Heart left ventricle (tissue), 16 donors: ENCODE measurements at regions not wholly inside any gene's neighbourhood (a gene's known extent, or its start where the extent isn't known, plus 50 kb on each side); places are given as distances from the start of the nearest gene placed in this dataset.

Experiments used
- ATAC-seq, 4 donors: fragments of 200-7000 bp; cut with Tn5 transposase; one replicate each; pipeline ENCODE4 v1.9.1; 2020 to 2022; ENCODE audit warnings: moderate library complexity in 4 of 4, mild to moderate bottlenecking in 3 of 4, moderate number of reproducible peaks in 1 of 4
- DNase-seq, 5 donors: peaks; one replicate each; pipeline ENCODE4 v3.0.0-alpha.2; 2020
- H3K27ac ChIP-seq, 12 donors: fragments of 200-600 bp; sonication (generic) in 4 of 12; one replicate each; pipeline versions ENCODE4 v1.5.0 to v1.8.0; 2016 to 2022; ENCODE audit warnings: mild to moderate bottlenecking in 2 of 12
- H3K27me3 ChIP-seq, 9 donors: fragments of 200-600 bp; sonication (generic) in 2 of 9; one replicate each; pipeline versions ENCODE4 v1.5.1 to v1.8.0; 2016 to 2022; ENCODE audit warnings: mild to moderate bottlenecking in 3 of 9
- H3K36me3 ChIP-seq, 9 donors: fragments of 200-600 bp; sonication (generic) in 2 of 9; one replicate each; pipeline versions ENCODE4 v1.5.0 to v1.8.0; 2018 to 2022; ENCODE audit warnings: mild to moderate bottlenecking in 2 of 9
- H3K4me1 ChIP-seq, 12 donors: fragments of 200-600 bp; sonication (generic) in 4 of 12; one replicate each; pipeline versions ENCODE4 v1.5.0 to v1.8.0; 2016 to 2022; ENCODE audit warnings: mild to moderate bottlenecking in 3 of 12
- H3K4me3 ChIP-seq, 12 donors: fragments of 200-600 bp; sonication (generic) in 4 of 12; one replicate each; pipeline versions ENCODE4 v1.5.0 to v1.8.0; 2017 to 2022; ENCODE audit warnings: mild to moderate bottlenecking in 9 of 12, moderate library complexity in 4 of 12
- H3K9me3 ChIP-seq, 12 donors: fragments of 200-600 bp; sonication (generic) in 4 of 12; one replicate each; pipeline versions ENCODE4 v1.5.0 to v1.8.0; 2016 to 2022; ENCODE audit warnings: mild to moderate bottlenecking in 1 of 12
- CTCF ChIP-seq, 12 donors: fragments of 200-600 bp; sonication (generic) in 4 of 12; IDR thresholded peaks; one replicate each; pipeline versions ENCODE4 v1.5.0 to v1.8.0; 2018 to 2022; ENCODE audit warnings: antibody characterized with exemption in 12 of 12, mild to moderate bottlenecking in 5 of 12
- POLR2A ChIP-seq, 2 donors: fragments of 450-650 bp; IDR thresholded peaks; one replicate each; pipeline ENCODE4 v1.6.1; 2017; ENCODE audit warnings: antibody characterized with exemption in 2 of 2, mild to moderate bottlenecking in 2 of 2, moderate library complexity in 2 of 2
- WGBS, 4 donors: extraction: QIAGEN DNeasy Blood & Tissue Kit in 2 of 4; methylation state at CpG; one replicate each; pipeline versions ENCODE4 v1.1.5 to v1.1.7; 2013 to 2018; 5-methylcytosine and 5-hydroxymethylcytosine counted together
- intact Hi-C, 10 donors: fragments of 100-400 bp; cut with DNase I; formaldehyde crosslinking; loops; one replicate each; pipeline versions ENCODE4 v1.11.1 to v1.14.2; 2022
- donor health status: ischemic (EF 13 %, LVEDD 7.1; RV severe dilation, severe dysfunction).
- donor health status: healthy with polysubstance abuse.
- donor health status: DM: no; HTN: yes; CAD: no.
- donor health status: DM: no; HTN: no; CAD: no.
- donor health status: ischemic (EF 25% LVEDD 6.9; RV normal size, moderate dysfunction).
- donor health status: ischemic (EF 25% LVEDD 5.7; RV mildly dilated, moderate dysfunction).
- donor health status: healthy.
- donor health status: DM: yes; HTN: yes; CAD: no.
- donor health status: ischemic (EF 35%, LVEDD 5.7; RV mildly dilated, moderate dysfunction).
- donor health status: nonischemic (EF 11% LVEDD 7.7; RV severe dilation, severe dysfunction).
- donor health status: DM: yes; HTN: yes; CAD: no.
- donor health status: PGD.
- donor health status: ischemic (EF 29% LVEDD 5.4; RV normal size, mild dysfunction).
- donor health status: nonischemic (EF 23%, LVEDD 6.1; RV moderate dilation, normal function).

DNA sequence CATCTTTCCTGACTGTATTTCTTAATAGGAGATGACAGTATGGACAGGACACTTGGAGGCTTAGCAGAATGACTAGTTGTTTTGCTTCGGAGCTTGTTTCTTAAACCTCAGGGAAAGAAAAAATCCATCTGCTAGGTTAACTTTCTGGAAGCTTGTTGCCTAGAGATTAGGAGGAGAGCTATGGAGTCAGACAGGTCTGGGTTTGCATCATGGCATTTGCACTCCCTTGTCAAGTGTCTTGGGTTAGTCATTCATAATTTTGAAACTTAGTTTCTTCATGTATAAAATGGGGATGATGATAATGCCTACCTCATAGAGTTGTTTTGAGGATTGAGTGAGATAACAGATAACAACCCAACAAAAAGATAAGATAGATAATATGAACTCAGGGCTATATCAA, 231.5 kb downstream of the STK31 start:
- peaks cover 0 to 18% (median 6%) of the 10 kb centered on the region in 12 donors for H3K9me3 ChIP-seq
- intact Hi-C loops = no loop called here
- H3K4me3 ChIP-seq = no peak overlapping the region
- no peaks in the 10 kb centered on the region for H3K4me1 ChIP-seq
- H3K27me3 ChIP-seq = peaks cover 0 to 8% (median 0%) of the 10 kb centered on the region in 9 donors
- WGBS, 4 donors = 70 to 88% (median 85%) methylated on average over 1 of the region's 1 CpG
- TF ChIP-seq POLR2A (IDR thresholded peaks at IDR 0.05) = no peak
- no peak for TF ChIP-seq CTCF (IDR thresholded peaks at IDR 0.05)
- no peaks in the 10 kb centered on the region for H3K36me3 ChIP-seq
- no peak overlapping the region for H3K27ac ChIP-seq
- DNase-seq (no peak), ATAC-seq (no peak)

DNA sequence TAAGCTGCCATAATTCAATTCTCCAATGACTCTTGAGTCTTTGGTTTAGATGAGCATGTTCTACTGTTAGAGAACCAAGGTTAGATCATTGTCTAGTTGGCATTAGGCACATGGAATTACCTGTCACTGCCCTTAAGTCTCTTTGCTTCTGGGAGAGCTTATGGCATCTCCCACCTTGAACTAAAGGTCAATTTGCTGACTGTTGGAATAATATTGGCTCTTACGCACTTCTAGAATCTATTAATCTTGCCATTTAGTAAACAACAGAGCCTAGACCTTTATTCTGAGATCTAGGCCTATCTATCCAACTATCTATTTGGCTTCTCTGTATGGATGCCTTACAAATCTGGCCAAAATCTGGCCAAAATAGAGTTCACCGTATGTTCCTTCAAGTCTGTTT, 232.0 kb downstream of the STK31 start:
- ATAC-seq (no peak), DNase-seq (no peak)
- Histone ChIP-seq H3K4me3 (no peak overlapping the region), H3K36me3 (no peaks in the 10 kb centered on the region), H3K4me1 (no peaks in the 10 kb centered on the region), H3K9me3 (peaks cover 0 to 22% (median 7%) of the 10 kb centered on the region in 12 donors), H3K27ac (no peak overlapping the region), H3K27me3 (peaks cover 0 to 8% (median 0%) of the 10 kb centered on the region in 9 donors)
- TF ChIP-seq POLR2A (IDR thresholded peaks at IDR 0.05) (no peak), CTCF (IDR thresholded peaks at IDR 0.05) (no peak)
- intact Hi-C loops = no loop called here
- WGBS, 4 donors = 93 to 95% (median 93%) methylated on average over 2 of the region's 2 CpGs

DNA sequence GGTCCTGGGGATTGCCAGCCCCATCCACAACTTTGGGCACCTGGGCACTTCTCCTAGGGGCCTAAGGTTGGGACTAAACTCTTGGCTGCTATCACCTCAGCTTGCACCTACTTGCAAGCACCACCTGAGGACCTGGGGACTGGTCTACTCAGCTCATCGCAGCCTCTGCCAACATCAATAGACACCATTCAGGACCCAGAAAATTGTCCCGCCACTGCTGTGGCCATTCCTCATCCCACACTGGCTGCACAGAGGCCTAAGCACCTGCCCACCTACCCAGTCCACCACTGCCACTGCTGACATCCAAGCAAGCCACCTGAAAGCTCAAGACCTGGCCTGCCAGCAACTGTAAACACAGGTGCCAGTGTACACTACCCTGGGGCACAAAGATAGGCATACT, 234.1 kb downstream of the STK31 start:
- Histone ChIP-seq H3K27ac (no peak overlapping the region), H3K36me3 (no peaks in the 10 kb centered on the region), H3K4me1 (no peaks in the 10 kb centered on the region), H3K4me3 (no peak overlapping the region), H3K27me3 (peaks cover 0 to 8% (median 0%) of the 10 kb centered on the region in 9 donors), H3K9me3 (peaks cover 0 to 25% (median 7%) of the 10 kb centered on the region in 12 donors)
- ATAC-seq = no peak
- 90 to 100% (median 92%) methylated on average over 2 of the region's 2 CpGs for WGBS, 4 donors
- intact Hi-C loops = no loop called here
- TF ChIP-seq POLR2A (IDR thresholded peaks at IDR 0.05) (no peak), CTCF (IDR thresholded peaks at IDR 0.05) (no peak)
- no peak for DNase-seq

GRCh38 chr7:23945472-23945871, 235.5 kb downstream of the STK31 start:
- no peaks in the 10 kb centered on the region for H3K4me1 ChIP-seq
- no peak overlapping the region for H3K4me3 ChIP-seq
- intact Hi-C loops = no loop called here
- H3K36me3 ChIP-seq = no peaks in the 10 kb centered on the region
- DNase-seq = no peak
- H3K27ac ChIP-seq = no peak overlapping the region
- H3K9me3 ChIP-seq = peaks cover 0 to 25% (median 7%) of the 10 kb centered on the region in 12 donors
- TF ChIP-seq POLR2A (IDR thresholded peaks at IDR 0.05) = no peak
- no peak for TF ChIP-seq CTCF (IDR thresholded peaks at IDR 0.05)
- H3K27me3 ChIP-seq = peaks cover 0 to 8% (median 0%) of the 10 kb centered on the region in 9 donors
- no peak for ATAC-seq
